Peyer's patch (tissue), 4 donors: ENCODE measurements at regions not wholly inside any gene's neighbourhood (a gene's known extent, or its start where the extent isn't known, plus 50 kb on each side); places are given as distances from the start of the nearest gene placed in this dataset.
"Not testable (repeated sequence)": the region's sequence is repeated elsewhere in the genome, so short reads cannot be mapped to it uniquely, and the experiment has no call there.

Experiments
- DNase-seq, 3 donors: peaks; one replicate each; pipeline ENCODE4 v3.0.0-alpha.2; 2017 to 2019
- H3K27ac ChIP-seq, 4 donors: fragments of 200-600 bp; sonication (generic); one replicate each; pipeline ENCODE4 v1.5.1; 2016 to 2019
- H3K27me3 ChIP-seq, 2 donors: fragments of 200-600 bp; sonication (generic); one replicate each; pipeline ENCODE4 v1.5.1; 2019
- H3K36me3 ChIP-seq, 3 donors: fragments of 200-600 bp; sonication (generic); one replicate each; pipeline ENCODE4 v1.5.1; 2016 to 2019
- H3K4me1 ChIP-seq, 4 donors: fragments of 200-600 bp; sonication (generic); one replicate each; pipeline ENCODE4 v1.5.1; 2016 to 2019
- H3K4me3 ChIP-seq, 4 donors: fragments of 200-600 bp; sonication (generic); 1 replicate in 3 of 4; 2 replicates in 1 of 4; pipeline ENCODE4 v1.5.1; 2016 to 2019; ENCODE audit warnings: mild to moderate bottlenecking in 1 of 4
- H3K9me3 ChIP-seq, 4 donors: fragments of 200-600 bp; sonication (generic); one replicate each; pipeline ENCODE4 v1.5.1; 2016 to 2019; ENCODE audit warnings: mild to moderate bottlenecking in 1 of 4
- POLR2A ChIP-seq, 2 donors: fragments of 450-650 bp; IDR thresholded peaks; one replicate each; pipeline ENCODE4 v1.5.1; 2017; ENCODE audit warnings: antibody characterized with exemption in 2 of 2, mild to moderate bottlenecking in 2 of 2, moderate library complexity in 2 of 2
- TF ChIP-seq, protein P1 (sequence below), 6 experiments: fragments of 450-650 bp in 4 of 6; fragments of 200-600 bp in 2 of 6; sonication (generic) in 1 of 6; IDR thresholded peaks; one replicate each; pipeline ENCODE4 v1.5.1; 2017 to 2019; ENCODE audit warnings: antibody characterized with exemption in 6 of 6, mild to moderate bottlenecking in 3 of 6, moderate library complexity in 1 of 6

DNA sequence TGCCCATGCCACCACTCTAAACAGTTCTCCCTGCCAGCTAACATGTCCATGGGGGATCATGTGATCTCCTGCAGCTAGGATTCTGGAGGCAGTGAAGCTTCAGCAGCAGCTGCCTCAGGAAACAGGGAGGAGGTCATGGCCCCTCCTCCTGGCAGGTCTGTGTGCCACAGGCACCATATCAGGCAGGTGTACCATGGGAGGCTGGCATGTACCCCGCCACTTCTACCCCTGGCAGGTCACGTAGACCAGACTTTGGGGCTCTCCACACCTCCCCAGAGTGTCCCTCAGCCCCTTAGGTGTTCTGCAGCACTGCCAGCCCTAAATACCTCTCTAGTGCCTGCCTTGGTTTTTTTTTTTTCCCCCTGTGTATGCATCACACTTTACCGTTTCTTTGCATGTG, 110.5 kb upstream of the FAM47C start:
- TF ChIP-seq, protein P1, sequence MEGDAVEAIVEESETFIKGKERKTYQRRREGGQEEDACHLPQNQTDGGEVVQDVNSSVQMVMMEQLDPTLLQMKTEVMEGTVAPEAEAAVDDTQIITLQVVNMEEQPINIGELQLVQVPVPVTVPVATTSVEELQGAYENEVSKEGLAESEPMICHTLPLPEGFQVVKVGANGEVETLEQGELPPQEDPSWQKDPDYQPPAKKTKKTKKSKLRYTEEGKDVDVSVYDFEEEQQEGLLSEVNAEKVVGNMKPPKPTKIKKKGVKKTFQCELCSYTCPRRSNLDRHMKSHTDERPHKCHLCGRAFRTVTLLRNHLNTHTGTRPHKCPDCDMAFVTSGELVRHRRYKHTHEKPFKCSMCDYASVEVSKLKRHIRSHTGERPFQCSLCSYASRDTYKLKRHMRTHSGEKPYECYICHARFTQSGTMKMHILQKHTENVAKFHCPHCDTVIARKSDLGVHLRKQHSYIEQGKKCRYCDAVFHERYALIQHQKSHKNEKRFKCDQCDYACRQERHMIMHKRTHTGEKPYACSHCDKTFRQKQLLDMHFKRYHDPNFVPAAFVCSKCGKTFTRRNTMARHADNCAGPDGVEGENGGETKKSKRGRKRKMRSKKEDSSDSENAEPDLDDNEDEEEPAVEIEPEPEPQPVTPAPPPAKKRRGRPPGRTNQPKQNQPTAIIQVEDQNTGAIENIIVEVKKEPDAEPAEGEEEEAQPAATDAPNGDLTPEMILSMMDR (IDR thresholded peaks at IDR 0.05), result no peak
- no peak for TF ChIP-seq POLR2A (IDR thresholded peaks at IDR 0.05)
- Histone ChIP-seq H3K4me1 (no peaks in the 10 kb centered on the region), H3K9me3 (no peaks in the 10 kb centered on the region), H3K27me3 (no peaks in the 10 kb centered on the region), H3K27ac (no peak overlapping the region), H3K36me3 (no peaks in the 10 kb centered on the region), H3K4me3 (no peak overlapping the region)
- DNase-seq, result no peak

DNA sequence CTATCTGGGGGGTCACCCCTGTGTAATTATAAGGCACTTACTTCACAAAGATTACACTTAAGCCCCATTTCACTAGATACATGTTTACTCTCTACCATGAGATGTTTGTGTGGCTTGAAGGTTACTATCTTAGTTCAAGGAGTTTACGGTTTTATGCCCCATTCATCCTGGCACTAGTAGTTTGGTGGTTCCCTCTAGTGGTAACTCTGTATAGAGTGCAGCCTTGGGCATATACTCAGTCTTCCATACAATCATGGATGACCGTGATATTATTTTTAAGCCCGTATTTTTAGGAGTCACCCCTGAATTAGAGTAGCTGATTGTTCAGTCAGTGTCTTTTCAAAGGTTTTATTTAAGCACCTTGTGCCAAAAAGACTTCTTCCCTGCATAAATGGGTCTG, 109.9 kb upstream of the FAM47C start:
- Histone ChIP-seq H3K36me3 (no peaks in the 10 kb centered on the region), H3K9me3 (no peaks in the 10 kb centered on the region), H3K27ac (no peak overlapping the region), H3K4me3 (no peak overlapping the region), H3K4me1 (no peaks in the 10 kb centered on the region), H3K27me3 (no peaks in the 10 kb centered on the region)
- DNase-seq, result no peak
- TF ChIP-seq POLR2A (IDR thresholded peaks at IDR 0.05), result no peak
- TF ChIP-seq, protein P1 (IDR thresholded peaks at IDR 0.05), result peak in 3 of 6 experiments; percentile 16 to 28 (median 18)

DNA sequence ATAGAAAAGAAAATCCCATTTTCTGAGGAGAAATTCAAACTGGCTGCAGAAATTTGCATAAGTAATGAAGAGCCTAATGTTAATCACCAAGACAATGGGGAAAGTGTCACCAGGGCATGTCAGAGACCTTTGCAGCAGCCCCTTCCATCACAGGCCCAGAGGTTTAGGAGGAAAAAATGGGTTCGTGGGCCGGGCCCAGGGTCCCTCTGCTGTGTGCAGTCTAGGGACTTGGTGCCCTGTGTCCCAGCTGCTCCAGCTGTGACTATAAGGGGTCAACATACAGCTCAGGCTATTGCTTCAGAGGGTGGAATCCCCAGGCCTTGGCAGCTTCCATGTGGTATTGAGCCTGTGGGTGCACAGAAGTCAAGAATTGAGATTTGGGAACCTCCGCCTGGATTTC, 103.6 kb upstream of the FAM47C start:
- DNase-seq, H3K27ac ChIP-seq, H3K36me3 ChIP-seq, H3K27me3 ChIP-seq, H3K4me1 ChIP-seq, H3K4me3 ChIP-seq, H3K9me3 ChIP-seq: not testable (repeated sequence)

DNA sequence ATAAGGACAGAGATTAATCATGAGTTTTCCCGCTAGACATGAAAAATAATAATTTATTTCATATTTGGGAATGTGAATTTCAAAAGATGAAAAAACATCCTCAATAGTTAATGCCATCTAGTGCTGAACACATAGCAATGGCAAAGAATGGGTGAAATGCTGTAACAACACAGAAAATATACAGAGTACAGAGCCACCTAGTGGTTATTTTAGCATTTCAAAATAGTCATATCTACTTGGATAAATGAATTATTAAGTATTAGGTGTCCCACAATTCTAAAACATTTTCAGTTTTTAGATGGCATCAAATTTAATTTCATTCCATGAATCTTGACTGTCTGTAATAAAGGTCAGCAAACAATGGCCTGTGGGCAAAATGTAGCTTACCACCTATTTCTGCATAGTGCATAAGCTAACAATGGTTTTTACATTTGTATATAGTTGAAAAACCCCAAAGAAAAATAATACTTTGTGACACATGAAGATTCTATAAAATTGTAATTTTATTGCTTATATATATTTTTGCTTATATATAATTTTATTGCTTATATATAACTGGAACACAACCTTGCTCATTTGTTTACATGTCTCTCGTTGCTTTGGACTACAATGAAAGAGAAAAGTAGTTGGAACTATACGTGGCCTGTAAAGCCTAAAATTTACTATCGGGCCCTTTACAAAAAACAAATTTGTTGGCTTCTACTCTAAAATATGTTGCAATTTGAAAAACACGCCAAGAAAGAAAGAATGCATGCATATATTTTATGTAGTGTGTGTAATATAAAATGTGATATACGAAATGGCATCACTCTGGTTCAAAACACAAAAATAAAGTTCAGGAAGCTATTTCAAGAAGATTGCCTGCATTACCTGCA, 99.1 kb upstream of the FAM47C start:
- H3K4me1 ChIP-seq, result no peaks in the 10 kb centered on the region
- H3K27me3 ChIP-seq, result no peaks in the 10 kb centered on the region
- no peak for DNase-seq
- no peaks in the 10 kb centered on the region for H3K36me3 ChIP-seq
- H3K4me3 ChIP-seq, result no peak overlapping the region
- H3K27ac ChIP-seq, result no peak overlapping the region
- H3K9me3 ChIP-seq, result no peaks in the 10 kb centered on the region
- TF ChIP-seq, protein P1 (IDR thresholded peaks at IDR 0.05), result peak in 3 of 6 experiments; percentile 21 to 48 (median 29)
- TF ChIP-seq POLR2A (IDR thresholded peaks at IDR 0.05), result no peak

DNA sequence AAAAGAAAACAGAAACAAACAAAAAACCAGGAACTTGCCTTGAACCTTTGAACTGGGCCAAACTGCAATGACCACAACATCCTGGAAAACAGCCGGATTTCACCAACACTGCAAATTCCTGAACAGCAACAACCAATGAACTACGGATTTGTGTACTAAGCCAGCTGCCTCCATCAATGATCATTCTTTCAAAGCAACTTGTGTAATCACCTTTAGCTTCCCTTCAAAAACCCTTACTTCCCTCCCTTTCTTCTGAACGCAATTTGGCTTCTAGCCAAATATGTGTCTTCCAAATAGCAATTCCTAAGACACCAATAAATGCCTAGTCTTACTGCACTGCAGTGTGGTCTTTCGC, 98.5 kb upstream of the FAM47C start:
- no peaks in the 10 kb centered on the region for H3K27me3 ChIP-seq
- H3K4me3 ChIP-seq, result no peak overlapping the region
- H3K9me3 ChIP-seq, result no peaks in the 10 kb centered on the region
- no peak overlapping the region for H3K27ac ChIP-seq
- no peak for DNase-seq
- no peaks in the 10 kb centered on the region for H3K4me1 ChIP-seq
- H3K36me3 ChIP-seq, result no peaks in the 10 kb centered on the region
- no peak for TF ChIP-seq POLR2A (IDR thresholded peaks at IDR 0.05)
- TF ChIP-seq, protein P1 (IDR thresholded peaks at IDR 0.05), result no peak

DNA sequence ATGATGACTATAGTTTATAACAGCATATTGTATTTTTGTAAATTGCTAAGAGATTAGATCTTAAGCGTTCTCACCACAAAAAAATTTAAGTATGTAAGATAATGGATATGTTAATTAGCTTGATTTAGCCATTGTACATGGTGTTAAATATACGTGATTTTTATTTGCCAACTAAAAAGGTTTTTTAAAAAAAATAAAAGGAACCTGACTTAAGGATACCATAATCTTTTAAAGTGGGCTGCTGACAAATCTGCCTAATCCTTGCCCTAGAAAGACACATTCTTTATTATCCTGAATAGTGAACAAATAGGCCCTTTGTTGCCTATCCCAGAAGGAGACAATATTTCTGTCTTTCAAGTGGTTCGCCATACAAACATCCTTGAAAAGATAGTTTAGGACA, 94.6 kb upstream of the FAM47C start:
- Histone ChIP-seq H3K27ac (no peak overlapping the region), H3K36me3 (no peaks in the 10 kb centered on the region), H3K27me3 (no peaks in the 10 kb centered on the region), H3K4me3 (no peak overlapping the region), H3K4me1 (no peaks in the 10 kb centered on the region), H3K9me3 (no peaks in the 10 kb centered on the region)
- DNase-seq, result no peak
- TF ChIP-seq, protein P1 (IDR thresholded peaks at IDR 0.05), result no peak
- no peak for TF ChIP-seq POLR2A (IDR thresholded peaks at IDR 0.05)
